ENCODE measurements at regions not wholly inside any gene's neighbourhood (a gene's known extent, or its start where the extent isn't known, plus 50 kb on each side); places are given as distances from the start of the nearest gene placed in this dataset.

DNA sequence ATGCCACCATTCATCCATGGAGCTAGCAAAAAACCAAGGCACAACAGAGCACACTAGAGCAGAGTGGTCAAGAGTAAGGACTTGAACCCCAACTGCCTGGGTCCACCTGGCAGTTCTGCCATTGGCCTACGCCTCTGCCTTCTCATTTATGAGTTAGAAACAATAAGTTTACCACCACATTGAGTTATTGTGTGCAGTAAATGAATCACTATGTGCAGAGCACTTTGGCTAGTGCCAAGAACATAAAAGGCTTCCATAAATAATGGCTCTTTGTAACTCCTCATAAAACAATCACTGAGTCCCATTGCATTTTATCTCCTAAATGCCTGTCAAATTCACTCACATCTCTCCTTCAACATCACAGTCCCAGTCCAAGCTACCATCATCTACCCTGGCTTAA lies 86.3 kb downstream of the OTX2 start:
- TF ChIP-seq, protein P1, sequence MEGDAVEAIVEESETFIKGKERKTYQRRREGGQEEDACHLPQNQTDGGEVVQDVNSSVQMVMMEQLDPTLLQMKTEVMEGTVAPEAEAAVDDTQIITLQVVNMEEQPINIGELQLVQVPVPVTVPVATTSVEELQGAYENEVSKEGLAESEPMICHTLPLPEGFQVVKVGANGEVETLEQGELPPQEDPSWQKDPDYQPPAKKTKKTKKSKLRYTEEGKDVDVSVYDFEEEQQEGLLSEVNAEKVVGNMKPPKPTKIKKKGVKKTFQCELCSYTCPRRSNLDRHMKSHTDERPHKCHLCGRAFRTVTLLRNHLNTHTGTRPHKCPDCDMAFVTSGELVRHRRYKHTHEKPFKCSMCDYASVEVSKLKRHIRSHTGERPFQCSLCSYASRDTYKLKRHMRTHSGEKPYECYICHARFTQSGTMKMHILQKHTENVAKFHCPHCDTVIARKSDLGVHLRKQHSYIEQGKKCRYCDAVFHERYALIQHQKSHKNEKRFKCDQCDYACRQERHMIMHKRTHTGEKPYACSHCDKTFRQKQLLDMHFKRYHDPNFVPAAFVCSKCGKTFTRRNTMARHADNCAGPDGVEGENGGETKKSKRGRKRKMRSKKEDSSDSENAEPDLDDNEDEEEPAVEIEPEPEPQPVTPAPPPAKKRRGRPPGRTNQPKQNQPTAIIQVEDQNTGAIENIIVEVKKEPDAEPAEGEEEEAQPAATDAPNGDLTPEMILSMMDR (IDR thresholded peaks at IDR 0.05): no peak

DNA sequence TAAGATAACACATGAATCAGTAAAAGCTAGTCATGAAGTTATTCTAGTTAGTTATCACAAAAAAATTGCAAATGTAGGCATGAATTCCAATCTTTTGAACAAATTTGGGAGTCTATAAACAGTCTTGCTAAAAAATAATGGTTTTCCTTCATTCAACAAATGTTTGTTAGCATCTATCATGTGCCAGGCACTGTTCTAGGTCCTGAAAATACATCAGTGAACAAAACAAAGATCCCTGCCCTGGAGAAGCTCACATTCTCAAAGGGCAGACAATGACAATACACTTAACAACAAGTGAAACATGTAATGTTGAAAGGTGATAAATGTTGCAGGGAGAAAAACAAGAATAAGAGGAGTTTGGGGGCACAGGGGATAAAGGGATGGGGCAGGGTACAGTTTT lies 86.9 kb downstream of the OTX2 start:
- H3K27me3 ChIP-seq: peaks cover 0 to 21% (median 13%) of the 10 kb centered on the region in 7 donors
- H3K4me3 ChIP-seq: no peak overlapping the region
- no peaks in the 10 kb centered on the region for H3K4me1 ChIP-seq
- no peaks in the 10 kb centered on the region for H3K36me3 ChIP-seq
- no peak overlapping the region for H3K27ac ChIP-seq
- intact Hi-C loops (cut with DNase I): no loop called here
- H3K9me3 ChIP-seq: no peaks in the 10 kb centered on the region
- TF ChIP-seq, protein P1 (IDR thresholded peaks at IDR 0.05): no peak
- no peak for ATAC-seq
- no peak for DNase-seq

More for the DNA sequence above, 86.3 kb downstream of the OTX2 start:
- no peak for ATAC-seq
- H3K36me3 ChIP-seq: no peaks in the 10 kb centered on the region
- peaks cover 0 to 23% (median 16%) of the 10 kb centered on the region in 7 donors for H3K27me3 ChIP-seq
- WGBS, 2 donors: 59 to 60% methylated on average over 1 of the region's 1 CpG
- H3K9me3 ChIP-seq: no peaks in the 10 kb centered on the region
- H3K4me3 ChIP-seq: no peak overlapping the region
- no peak for DNase-seq
- no peaks in the 10 kb centered on the region for H3K4me1 ChIP-seq
- no peak overlapping the region for H3K27ac ChIP-seq
- intact Hi-C loops (cut with DNase I): no loop called here

DNA sequence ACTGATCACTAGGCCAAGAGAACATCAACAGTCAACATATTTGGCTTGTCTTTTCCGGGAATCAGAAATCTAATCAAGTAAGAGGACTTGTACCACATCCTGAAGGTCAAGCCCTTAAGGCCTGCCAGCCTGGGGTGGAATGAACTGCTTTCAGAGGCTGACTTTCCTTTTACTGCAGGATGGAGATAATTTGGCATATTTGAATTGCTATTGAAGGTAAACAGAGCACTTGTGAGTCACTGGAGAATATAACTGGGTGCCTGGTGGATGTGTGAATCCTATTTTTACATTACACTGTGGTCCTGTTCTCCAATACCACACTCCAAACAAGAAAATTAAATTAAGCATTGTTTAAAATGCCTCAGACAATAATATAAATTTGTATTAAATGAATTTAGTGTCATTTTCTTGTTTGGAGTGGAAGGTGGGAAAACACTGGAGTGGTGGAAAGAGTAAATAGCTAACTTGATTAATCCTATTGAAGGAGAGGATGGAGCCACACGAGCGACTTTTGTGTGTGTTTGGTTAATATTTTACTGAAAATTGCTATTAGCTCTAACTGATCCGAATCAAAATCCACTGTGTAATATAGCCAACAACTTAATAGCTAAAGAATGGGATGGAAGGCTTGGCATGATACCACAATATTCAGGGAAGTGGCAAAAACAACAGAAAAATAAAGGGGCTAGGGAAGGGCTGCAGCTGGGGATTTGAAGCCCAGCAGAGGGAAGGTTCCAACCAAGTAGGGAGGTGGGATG lies 89.4 kb downstream of the OTX2 start:
- Histone ChIP-seq H3K9me3 (no peaks in the 10 kb centered on the region), H3K4me3 (no peak overlapping the region), H3K27me3 (peaks cover 0 to 14% (median 6%) of the 10 kb centered on the region in 7 donors), H3K27ac (no peak overlapping the region), H3K36me3 (no peaks in the 10 kb centered on the region), H3K4me1 (no peaks in the 10 kb centered on the region)
- intact Hi-C loops (cut with DNase I): no loop called here
- ATAC-seq (no peak), DNase-seq (no peak)
- 82% methylated on average over 4 of the region's 4 CpGs for WGBS, 2 donors
- TF ChIP-seq, protein P1 (IDR thresholded peaks at IDR 0.05): no peak

DNA sequence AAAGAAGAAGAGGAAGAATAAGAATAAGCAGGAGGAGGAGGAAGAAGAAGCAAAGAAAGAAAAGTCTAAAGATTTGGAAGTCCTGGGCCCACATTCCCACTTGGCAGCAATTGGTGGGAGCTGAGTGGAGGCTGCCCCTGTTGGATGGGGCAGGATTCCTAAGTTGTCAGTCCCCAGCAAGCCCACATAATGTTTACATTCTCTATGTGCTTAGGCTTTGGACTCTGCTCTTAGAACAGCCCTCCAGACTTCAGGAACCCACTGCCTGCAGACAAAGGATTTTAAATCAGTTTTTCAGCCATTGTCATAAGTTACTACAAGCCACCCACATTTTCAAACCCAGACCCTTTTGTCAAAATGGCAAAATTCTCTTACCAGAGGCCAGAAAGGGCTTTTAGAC lies 92.0 kb downstream of the OTX2 start:
- intact Hi-C loops (cut with DNase I): no loop called here
- H3K9me3 ChIP-seq: no peaks in the 10 kb centered on the region
- TF ChIP-seq, protein P1 (IDR thresholded peaks at IDR 0.05): no peak

More for the DNA sequence above, 92.0 kb downstream of the OTX2 start:
- DNase-seq (no peak), ATAC-seq (no peak)
- H3K27me3 ChIP-seq: peaks cover 0 to 9% (median 3%) of the 10 kb centered on the region in 7 donors
- no peaks in the 10 kb centered on the region for H3K36me3 ChIP-seq
- H3K4me3 ChIP-seq: no peak overlapping the region
- H3K27ac ChIP-seq: no peak overlapping the region
- H3K4me1 ChIP-seq: no peaks in the 10 kb centered on the region

Measured in heart right ventricle (tissue), 16 donors.